ENCODE measurements at regions not wholly inside any gene's neighbourhood (a gene's known extent, or its start where the extent isn't known, plus 50 kb on each side); places are given as distances from the start of the nearest gene placed in this dataset.

DNA sequence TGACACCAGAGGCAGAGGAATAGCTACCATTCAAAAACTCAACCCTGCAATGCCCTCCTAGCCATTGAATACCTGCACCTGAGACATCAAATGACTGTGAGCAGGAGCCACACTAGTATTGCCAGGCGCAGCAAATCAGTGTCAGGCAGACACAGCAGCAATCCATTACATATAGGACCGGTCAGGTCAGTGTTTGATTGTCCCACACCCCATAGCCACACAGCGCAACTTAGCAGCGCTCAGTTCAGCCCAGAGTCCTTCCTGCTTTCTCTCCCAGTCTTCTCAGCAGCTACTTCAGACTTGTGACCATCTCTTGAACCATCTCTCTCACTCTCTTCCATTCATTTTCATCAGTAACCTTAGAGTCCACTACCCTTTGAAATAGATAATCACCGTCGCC lies 181.6 kb upstream of the GPR12 start:
- no peak for DNase-seq

DNA sequence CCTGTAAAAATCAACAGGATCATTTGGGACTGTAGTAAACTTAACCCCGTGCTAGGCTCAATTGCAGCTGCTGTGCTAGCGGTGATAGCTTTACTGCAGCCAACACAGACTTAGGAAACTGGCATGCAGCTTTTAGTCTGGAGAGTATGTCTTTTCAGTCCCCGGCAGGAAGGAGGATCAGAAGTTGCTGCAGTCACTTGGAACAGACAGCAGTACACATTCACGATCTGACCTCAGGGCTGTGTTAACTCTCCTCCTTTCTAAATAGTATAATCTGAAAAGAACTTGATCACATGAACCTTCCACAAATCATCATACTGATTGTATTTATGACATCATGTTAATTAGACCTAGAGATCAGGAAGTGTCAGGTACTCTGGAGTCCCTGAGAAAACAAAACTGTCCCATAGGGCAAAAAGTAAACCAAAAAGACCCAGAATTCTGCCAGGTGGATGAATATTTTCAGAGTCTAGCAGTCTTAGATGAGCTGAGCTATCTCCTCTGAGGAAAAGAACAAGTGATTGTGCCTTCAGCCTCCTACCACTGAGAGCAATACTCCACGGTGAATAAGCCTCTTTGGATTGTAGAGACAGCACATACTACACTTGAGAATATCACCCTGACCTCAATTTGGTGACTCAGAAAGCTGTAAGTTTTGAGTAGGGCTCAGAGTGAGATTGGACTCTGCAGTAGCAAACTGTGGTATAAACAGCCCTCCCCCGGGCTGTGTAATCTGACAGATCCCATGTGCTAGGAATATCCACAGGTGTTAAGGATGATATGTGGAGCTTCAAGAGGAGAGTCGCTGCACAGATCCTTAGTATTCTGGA lies 181.0 kb upstream of the GPR12 start:
- DNase-seq, result no peak

DNA sequence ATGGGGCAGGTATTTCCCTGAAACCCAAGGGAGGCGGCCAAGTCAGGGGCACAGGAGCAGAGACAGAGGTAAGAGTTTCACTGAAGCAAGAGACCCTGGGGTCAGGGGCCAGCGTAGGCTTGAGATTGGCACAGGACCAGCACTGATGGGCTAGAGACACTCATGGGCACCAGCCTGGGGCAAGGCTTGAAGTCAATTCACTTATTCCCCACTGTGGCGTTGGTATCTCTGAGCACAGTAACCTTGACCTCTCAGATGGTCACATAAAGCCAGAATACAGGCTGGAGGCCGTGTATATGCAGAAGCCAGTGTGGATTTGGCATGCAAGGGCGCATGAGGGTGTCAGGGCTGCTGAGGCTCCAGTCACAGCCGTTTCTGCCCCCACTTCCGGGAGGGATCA lies 173.5 kb upstream of the GPR12 start:
- DNase-seq, result no peak

DNA sequence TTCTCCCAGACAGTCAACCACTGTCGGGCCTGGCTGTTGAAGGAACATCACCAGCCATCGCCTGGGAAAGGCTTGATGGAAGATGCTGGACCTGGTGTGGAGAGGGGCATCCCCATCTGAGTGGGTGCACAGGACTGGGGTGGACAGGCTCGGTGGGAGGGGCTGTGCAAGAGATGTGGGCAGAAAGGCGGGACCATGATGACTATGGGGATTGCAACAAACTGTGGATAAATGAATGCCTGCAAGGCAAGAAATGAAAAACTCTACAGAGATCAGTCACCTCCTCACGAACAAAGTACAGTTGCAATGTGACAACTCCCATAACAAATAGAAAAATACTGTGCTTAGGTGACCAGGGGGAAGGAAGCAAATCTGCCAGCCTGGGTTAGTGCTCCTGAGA lies 171.9 kb upstream of the GPR12 start:
- no peak for DNase-seq

DNA sequence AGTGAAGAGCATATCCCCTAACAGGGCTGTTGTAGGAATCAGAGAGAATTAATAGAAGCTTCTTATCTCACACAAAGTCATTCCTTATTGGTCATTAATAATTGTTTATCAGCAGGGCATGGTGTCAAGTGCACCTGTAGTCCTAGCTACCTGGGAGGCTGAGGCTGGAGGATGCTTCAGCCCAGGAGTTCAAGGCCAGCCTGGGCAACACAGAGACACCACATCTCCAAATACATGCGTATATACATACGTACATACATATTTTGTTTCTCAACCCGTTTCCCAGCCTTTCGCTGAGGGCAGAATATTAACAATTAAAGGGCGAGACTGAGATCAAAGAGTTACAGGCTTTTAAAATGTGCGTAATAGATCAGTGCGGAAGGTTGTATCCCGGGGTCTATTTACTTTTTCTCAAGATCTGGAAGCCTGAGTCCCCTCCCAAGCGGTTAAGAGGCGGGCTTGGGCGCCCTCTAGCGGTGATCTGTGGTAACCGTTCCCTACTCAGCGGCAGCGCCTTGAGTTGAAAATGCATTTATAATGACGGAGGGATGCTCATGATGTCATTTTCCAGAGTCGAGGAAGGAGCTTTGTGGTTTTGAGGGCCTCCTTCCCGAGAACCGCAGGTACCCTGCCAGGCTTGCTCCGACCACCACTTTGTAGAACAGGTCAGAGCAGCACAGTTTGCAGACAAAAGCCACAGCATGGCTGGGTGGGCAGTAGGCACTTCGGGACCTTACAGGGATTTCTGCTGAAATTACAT lies 169.6 kb upstream of the GPR12 start:
- peak; percentile 52 to 68 for DNase-seq

DNA sequence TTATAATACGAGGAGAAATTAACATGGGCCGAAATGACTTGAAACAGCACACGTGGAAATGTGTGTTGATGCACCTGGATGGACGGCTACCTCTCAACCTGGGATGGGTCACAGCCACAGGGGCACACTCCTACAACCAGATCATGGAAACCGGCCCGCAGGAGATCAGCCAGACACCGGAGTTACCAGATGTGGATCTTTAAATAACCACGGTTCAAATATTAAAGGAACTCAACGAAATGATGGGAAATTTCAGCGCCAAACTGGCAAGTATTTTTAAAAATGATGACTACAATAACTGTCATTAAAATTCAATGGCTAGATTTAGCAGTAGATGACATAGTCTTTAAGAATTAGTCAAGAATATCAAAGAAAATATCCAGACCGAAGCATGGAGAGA lies 166.9 kb upstream of the GPR12 start:
- DNase-seq, result no peak

DNA sequence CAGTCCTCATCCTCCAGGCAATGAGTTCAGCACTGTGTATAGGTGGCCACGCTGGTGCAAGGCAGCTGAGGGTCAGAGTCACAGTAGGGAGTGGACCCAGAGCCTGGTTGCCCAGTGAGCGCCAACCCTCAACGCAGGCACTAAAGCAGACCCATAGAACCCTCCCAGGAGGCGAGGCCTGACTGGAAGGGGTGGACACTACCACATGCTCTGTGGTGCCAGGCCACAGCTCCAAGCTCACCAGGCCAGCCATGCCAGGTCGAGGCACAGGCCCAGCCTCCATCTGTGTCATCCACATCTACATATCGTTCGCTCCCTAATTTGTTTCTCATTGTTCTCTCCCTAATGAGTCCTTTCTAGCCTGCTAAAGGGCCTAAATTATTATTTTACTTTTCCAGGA lies 165.8 kb upstream of the GPR12 start:
- no peak for DNase-seq

DNA sequence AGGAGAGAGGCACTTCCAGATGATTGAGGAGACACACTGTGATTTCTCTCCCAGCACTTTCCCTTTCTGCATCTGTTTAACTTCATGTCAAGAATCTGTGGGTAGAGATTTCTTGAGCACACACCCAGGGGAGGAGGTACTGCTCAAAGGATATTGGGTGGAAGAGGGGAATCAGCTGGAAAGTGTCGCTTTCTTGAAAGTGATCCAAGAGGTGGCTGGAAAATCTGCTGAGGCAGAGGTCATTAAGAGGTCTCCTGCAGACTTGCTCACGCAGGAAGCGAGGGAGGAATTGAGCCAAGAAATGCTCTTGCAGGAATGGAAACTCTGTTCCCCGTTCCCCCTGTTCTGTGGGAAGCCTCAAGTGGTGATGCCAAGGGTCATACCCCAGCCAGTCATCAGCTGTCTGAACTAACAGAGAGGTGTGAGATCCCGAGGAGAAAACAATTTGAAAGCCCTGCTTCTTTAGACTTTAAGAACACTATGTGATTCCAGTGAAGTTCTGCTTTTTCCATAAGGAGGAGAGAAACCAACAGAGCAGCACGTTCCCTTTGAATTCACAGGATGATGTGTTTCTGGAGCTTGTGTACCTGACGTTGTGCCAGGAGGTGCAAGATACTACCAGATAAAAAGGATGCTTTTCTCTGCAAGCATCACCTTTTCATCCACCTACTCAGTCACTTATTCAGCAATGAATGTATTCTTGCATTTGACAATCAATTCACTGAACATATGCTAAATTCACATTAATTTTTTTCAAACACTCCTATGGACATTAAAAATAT lies 163.4 kb upstream of the GPR12 start:
- DNase-seq, result peak; percentile 70 to 71

DNA sequence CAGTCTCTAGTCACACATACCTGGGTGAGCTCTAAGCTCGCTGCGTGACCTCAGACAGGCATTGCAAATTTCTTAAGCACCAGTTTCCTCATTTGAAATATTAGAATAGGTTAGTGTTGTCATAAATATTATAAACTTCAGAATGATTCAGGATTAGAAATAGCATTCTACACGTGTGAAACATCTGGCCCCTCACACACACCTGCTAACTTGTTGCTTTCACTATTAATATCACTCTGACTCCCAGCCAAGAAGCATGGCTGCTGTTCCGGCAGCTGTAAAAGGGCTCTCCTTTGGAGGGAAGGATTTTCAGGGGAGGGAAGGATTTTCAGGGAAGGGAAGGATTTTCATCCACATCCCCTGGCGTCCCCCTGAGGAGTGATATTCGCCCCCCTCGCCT lies 161.3 kb upstream of the GPR12 start:
- no peak for DNase-seq

DNA sequence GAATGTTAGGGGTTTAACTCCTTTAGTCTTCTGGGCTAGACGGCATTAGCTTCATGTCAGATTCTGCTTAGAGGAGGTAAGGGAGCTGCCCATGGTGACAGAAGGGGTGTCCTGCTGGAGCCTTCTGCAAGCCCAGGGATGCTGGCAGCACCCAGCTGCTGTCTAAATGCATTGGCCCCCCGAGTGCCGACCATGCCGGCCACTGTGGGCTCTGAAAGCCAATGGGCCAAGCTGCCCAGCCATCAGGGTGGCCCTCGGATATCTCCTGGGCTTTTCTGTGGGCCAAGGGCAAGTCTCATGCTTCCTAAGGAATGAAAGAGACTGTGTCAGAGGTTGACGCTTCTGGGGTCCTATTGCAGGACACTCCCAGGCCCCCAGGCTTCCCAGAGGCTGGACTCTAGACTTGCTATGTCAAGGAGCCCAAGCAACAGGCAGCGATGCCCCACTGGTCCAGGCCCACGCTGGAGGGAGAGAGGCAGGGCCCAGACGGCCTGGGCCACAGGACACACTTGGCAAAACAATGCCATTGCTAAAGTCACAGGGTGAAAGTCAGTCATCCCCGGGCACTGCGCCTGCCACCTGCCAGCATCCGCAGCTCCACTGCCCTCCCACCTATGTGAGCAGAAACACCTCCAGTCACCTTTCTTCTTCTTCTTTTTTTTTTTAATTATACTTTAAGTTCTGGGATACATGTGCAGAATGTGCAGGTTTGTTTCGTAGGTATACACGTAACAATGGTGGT lies 160.2 kb upstream of the GPR12 start:
- DNase-seq, result no peak

DNA sequence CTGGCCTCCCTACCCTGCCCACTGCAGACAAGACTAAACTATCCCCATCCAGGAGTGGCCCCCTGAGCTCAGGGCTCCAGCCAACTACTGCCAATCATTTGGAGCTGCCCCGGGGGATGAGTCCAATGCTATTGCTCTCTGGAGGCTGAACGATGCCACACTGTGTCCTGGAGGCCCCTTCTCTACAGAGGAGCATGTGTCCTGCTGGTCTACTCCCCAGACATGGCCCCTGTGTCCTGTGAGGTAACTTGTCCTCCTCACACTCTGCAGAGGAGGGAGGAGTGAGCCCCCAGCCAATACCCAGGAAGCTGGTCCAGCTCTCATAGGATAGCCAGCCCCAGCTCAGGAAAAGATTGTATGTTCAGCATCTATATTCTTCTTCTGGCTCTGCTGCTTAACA lies 159.1 kb upstream of the GPR12 start:
- no peak for DNase-seq

DNA sequence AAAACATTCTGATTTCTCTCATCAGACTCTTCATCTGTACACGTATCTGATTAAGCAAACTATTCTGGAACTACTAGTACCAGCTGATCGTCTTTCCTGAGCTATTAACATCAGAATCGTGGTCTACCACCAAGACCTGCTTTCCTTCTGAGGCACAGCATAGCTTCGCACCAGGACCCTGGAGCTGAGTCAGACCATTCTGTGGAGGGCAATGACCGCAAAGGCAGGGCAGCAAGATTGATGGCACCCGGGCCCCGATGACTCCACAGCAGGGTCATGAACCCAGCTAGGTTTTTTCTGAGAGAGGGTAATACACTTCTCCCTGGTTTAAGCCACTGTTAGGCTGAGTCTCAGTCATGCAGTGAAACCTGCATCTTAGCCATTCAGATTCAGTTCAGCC lies 158.7 kb upstream of the GPR12 start:
- no peak for DNase-seq

DNA sequence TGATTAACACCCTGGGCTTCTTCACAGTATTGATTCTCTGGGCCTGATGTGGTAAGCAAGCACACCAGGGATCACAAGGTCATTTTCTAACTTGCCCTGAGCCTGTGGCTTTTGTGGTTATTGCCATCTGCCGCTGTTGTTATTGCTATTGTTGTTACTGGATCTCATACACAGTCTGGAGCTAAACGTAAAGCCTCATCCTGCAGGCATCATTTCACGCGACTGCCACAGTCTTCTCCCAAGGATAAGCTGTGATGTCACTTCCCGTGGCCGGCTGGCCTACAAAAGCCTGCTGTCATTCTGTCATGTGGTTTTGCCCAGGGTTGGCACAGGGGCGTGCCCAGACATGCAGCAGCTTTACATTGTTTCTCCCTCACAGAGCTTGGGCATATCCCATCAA lies 154.0 kb upstream of the GPR12 start:
- no peak for DNase-seq

DNA sequence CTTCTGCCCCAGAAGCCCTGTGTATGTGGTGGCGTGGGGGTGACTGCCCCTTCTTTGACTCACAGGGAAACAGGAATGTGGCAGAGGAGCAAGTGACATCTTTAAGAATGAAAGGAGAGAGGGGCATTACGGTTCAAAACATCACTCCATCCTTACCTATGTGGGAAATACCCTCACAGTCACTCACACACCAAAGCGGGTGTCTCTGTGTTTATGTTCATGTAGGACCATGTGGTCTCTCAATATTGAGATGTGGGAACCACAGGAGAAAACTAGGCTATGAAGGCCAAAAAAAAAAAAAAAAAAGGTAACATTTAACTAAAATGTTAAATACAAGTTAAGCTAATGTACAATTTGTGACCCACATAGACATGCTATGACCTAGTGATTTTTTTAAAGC lies 153.6 kb upstream of the GPR12 start:
- DNase-seq, result no peak

DNA sequence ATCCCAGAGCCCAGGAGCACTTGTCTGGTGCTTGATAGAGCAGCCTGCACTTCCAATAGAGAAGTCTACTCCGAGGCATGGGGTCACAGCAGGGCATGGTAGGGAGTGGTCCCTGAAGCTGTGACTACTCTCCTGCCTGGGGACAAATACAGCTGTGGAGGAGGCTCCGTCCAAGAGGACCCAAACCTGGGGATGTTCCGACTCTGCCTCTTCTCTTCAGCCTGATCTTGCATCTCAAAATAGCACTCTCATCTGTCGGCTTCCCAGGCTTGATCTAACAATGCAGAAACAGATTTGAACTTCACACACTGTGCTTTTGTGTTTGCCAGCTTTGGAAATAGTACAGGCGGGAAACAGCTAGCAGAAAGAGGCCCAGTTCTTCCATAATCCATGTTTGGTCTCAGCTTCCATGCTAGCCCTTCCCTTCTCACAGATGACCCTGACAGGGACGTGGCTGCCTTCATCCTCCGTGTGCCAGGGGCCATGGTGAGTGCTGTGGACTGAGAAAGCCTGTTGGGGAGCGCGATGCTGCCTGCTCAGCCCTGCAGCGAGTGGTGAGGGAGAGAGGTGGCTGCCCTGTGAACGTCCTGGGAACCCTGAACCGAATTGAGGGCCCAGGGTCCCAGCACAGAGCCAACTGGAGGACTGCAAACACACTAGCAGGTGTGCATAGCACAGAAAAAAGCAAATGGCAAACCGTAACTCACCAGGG lies 150.3 kb upstream of the GPR12 start:
- no peak for DNase-seq

DNA sequence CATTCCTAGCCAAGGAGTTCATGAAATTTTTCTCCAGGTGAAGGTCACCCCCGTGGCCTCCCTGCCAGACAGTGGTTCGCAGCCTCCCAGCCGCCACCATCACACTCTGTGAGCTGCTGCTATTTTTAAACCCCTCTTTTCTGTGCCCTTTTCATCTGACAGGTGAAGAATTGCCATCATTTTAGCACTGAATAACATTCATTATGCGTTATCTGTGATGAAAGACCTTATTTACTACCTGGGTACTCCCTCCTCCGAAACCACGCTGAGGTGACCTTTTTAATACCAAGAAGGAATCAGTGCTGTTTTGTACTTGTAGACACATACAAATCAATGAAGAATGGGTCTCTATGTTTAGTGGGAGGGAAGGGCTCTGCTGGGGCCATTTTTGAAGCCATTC lies 148.9 kb upstream of the GPR12 start:
- DNase-seq, result no peak

DNA sequence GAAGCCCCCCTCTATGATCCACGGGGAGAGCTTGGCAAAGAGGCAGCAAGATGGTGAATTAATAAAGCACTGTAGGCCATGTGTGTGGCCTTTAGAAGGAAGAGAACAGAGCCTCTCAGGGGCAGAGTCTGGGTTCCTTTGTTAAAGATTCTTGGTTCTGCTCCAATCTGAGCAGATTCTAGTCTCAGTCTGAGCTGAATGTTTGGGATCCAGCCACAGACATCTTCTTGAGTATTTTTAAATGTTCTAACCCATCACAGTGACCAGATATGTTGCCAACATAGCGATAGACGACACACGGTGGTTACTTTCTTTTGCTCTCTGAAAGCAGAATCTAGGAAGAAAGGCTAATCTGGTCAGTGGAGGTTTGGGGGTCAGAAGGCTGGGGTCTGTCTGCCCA lies 147.5 kb upstream of the GPR12 start:
- DNase-seq, result no peak

DNA sequence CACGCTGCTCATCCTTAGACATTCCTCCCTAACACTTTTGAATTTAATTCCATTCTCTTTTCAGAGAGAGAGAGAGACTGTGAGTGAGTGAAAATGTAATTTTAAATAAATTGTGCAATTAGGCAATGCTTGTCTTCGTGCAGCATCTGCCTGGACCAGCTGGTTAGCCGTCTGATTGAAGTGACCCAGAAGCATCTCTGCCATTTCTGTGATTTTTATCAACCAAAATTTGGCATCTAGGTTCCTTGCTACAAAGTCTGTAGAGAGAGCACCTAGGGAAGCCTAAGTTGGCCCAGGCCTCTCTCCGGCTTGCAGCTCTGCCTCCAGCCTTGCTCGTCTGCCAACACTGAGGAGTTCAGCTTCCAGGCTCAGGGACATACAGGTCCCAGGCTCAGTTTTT lies 138.6 kb upstream of the GPR12 start:
- DNase-seq, result no peak

DNA sequence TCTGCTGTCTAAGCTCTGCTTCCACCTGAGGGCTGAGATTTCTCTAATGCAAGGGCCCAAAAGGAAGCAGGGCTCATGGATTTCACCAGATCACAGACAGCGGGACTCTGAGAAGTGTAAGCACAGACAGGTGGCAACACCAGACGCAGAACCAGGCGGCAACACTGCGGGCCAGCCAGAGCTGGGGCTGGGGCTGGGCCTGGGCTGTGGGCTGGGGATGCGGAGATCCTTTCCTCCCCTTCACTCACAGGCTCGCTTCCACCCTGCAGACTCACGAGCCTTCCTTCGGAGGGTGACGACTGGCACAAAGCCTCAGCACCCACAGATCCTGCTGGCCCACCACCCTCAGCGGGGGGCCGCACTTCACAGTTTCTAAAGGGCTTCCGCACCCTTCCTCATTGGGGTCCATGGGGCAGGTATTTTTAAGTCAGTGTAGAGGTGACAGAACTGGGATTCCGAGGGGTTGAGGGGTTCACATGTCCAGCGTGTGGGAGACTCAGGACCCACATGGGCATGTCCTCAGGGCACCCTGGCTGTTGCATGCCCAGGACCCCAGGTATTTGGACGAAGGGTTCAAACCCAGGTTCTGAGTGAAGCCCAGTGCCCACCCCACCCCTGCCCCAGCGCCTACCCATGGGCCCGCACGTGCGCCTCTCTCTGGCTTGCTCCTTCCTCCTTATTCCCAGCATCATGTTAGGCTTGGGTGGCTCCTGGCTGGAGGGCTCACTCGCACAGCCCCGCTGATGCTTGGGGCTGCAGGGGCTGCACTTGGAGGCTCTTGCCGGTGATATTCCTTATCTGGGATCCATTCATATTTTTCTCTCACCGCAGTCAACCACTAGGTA lies 137.3 kb upstream of the GPR12 start:
- DNase-seq, result no peak

DNA sequence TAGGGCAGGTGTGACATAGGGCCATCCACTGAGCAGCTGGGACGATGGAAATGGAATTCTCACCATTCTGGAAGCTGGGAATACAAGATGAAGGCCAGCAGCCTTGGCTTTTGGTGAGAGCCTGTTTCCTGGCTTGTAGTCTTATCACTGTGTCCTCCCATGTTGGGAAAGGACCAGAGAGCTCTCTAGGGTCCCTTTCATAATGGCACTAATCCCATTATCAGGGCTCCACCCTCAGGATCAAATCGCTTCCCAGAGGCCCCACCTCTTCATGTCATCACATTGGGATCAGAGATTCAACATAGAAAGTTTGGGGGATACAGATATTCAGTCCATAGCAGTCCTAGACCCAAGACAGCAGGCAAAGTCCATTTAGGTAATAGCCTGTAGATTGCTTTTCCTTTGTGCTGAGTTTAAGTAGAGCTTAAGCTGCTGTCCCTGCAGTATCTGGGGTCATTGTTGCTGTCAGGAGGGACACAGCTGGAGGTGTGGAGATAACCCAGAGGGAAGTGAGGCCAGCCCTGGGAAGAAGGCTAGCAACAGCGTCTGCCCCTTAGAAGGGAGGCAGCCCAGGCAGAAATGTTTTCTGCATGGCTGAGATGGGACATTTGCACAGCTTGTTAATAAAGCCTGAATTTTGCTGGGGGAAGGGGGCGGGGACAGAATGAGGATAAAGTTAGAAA lies 136.5 kb upstream of the GPR12 start:
- DNase-seq, result no peak

Data from right lung (tissue), 2 donors.